Astrocyte (in vitro differentiated cells and primary cell): ENCODE measurements at regions not wholly inside any gene's neighbourhood (a gene's known extent, or its start where the extent isn't known, plus 50 kb on each side); places are given as distances from the start of the nearest gene placed in this dataset.

Experiments
- CTCF ChIP-seq: IDR thresholded peaks from 2 replicates; pipeline ENCODE4 v1.5.1; 2011; ENCODE audit warnings: low read depth, mild to moderate bottlenecking, inconsistent platforms, low read length, moderate library complexity; ENCODE audit not compliant: insufficient read depth
- EZH2 ChIP-seq: IDR thresholded peaks from 2 replicates; pipeline ENCODE4 v1.6.1; 2012; ENCODE audit warnings: mild to moderate bottlenecking, low read length, inconsistent platforms; ENCODE audit not compliant: insufficient read depth

- TF ChIP-seq CTCF = no peak
- TF ChIP-seq EZH2 = no peak
Measured at GRCh38 chr12:88842314-88842713, 262.0 kb upstream of the KITLG start.
